Kidney (tissue), 13 donors: ENCODE measurements at regions not wholly inside any gene's neighbourhood (a gene's known extent, or its start where the extent isn't known, plus 50 kb on each side); places are given as distances from the start of the nearest gene placed in this dataset.

Experiments
- DNase-seq, 5 donors: peaks; one replicate each; pipeline ENCODE4 v3.0.0-alpha.2; 2013 to 2020
- FAIRE-seq: peaks from 2 replicates; lab custom pipeline; 2012; peaks lifted over from hg19 to GRCh38; lab: Jason Lieb, UNC
- H3K27ac ChIP-seq, 2 donors: one replicate each; pipeline ENCODE4 v1.7.0; 2013; ENCODE audit warnings: low read depth in 2 of 2, low read length in 2 of 2, inconsistent platforms in 1 of 2
- H3K27me3 ChIP-seq: one replicate; pipeline ENCODE4 v1.7.1; 2013; ENCODE audit warnings: low read length, inconsistent platforms; ENCODE audit not compliant: control insufficient read depth, insufficient read depth
- H3K36me3 ChIP-seq, 3 donors: one replicate each; pipeline versions ENCODE4 v1.7.0 to v1.7.1; 2013; ENCODE audit warnings: low read length in 3 of 3, control low read depth in 1 of 3, inconsistent platforms in 1 of 3; ENCODE audit not compliant: insufficient read depth in 3 of 3, control insufficient read depth in 2 of 3
- H3K4me1 ChIP-seq, 3 donors: one replicate each; pipeline versions ENCODE4 v1.7.0 to v1.7.1; 2013; ENCODE audit warnings: low read length in 3 of 3, inconsistent platforms in 1 of 3, low read depth in 1 of 3; ENCODE audit not compliant: control insufficient read depth in 2 of 3, insufficient read depth in 2 of 3
- H3K4me3 ChIP-seq, 3 donors: one replicate each; pipeline versions ENCODE4 v1.7.0 to v1.8.1; 2013; ENCODE audit warnings: low read length in 3 of 3, control low read depth in 1 of 3, inconsistent platforms in 1 of 3
- H3K9ac ChIP-seq, 3 donors: one replicate each; pipeline versions ENCODE4 v1.7.0 to v1.7.1; 2013; ENCODE audit warnings: low read length in 3 of 3, control low read depth in 1 of 3, inconsistent platforms in 1 of 3
- H3K9me3 ChIP-seq, 3 donors: one replicate each; pipeline versions ENCODE4 v1.7.0 to v1.7.1; 2013; ENCODE audit warnings: low read length in 3 of 3, control low read depth in 1 of 3, inconsistent platforms in 1 of 3; ENCODE audit not compliant: control insufficient read depth in 2 of 3, insufficient read depth in 1 of 3
- intact Hi-C: fragments of 100-400 bp; cut with DNase I; formaldehyde crosslinking; loops from one replicate; pipeline ENCODE4 v1.11.1; 2022
- TF ChIP-seq, protein P1 (sequence below): IDR thresholded peaks from 3 replicates; pipeline ENCODE4 v1.5.1; 2012; ENCODE audit warnings: mild to moderate bottlenecking, moderate library complexity, borderline replicate concordance; ENCODE audit not compliant: insufficient read depth; ENCODE audit errors: extremely low read depth
- donor health status: control.
- donor health status: control.
- donor health status: control.
- donor health status: control.
- donor health status: control.
- donor health status: DM: yes; HTN: yes; CAD: no.
- donor health status: Normal renal cell carcinoma (clear cell type).

DNA sequence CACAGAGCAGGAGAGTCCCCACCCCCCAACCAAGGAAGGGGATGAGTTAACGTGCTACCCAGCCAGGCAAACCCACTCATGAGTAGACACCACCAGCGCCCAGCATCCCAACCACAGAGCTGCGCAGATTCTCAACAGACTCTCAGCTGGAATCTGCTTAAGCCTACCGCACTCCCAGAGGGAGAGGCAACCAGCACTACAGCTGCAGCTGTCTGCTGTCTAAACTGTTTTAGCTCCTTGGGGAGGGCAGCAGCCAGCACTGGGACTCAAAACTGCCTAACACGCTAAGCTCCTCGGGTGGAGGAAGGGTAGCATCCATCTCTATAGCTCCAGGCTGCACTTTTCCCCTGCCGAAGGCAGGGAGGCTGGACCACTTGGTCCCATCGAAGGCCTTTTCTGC, 539.8 kb downstream of the EPHA7 start:
- Histone ChIP-seq H3K4me1 (no peaks in the 10 kb centered on the region), H3K27ac (no peak overlapping the region), H3K4me3 (no peak overlapping the region), H3K27me3 (no peaks in the 10 kb centered on the region), H3K36me3 (no peaks in the 10 kb centered on the region), H3K9me3 (peaks cover 0 to 2% (median 0%) of the 10 kb centered on the region in 3 donors), H3K9ac (no peak overlapping the region)
- FAIRE-seq: no peak
- TF ChIP-seq, protein P1, sequence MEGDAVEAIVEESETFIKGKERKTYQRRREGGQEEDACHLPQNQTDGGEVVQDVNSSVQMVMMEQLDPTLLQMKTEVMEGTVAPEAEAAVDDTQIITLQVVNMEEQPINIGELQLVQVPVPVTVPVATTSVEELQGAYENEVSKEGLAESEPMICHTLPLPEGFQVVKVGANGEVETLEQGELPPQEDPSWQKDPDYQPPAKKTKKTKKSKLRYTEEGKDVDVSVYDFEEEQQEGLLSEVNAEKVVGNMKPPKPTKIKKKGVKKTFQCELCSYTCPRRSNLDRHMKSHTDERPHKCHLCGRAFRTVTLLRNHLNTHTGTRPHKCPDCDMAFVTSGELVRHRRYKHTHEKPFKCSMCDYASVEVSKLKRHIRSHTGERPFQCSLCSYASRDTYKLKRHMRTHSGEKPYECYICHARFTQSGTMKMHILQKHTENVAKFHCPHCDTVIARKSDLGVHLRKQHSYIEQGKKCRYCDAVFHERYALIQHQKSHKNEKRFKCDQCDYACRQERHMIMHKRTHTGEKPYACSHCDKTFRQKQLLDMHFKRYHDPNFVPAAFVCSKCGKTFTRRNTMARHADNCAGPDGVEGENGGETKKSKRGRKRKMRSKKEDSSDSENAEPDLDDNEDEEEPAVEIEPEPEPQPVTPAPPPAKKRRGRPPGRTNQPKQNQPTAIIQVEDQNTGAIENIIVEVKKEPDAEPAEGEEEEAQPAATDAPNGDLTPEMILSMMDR: no peak
- DNase-seq: no peak
- intact Hi-C loops: no loop called here

DNA sequence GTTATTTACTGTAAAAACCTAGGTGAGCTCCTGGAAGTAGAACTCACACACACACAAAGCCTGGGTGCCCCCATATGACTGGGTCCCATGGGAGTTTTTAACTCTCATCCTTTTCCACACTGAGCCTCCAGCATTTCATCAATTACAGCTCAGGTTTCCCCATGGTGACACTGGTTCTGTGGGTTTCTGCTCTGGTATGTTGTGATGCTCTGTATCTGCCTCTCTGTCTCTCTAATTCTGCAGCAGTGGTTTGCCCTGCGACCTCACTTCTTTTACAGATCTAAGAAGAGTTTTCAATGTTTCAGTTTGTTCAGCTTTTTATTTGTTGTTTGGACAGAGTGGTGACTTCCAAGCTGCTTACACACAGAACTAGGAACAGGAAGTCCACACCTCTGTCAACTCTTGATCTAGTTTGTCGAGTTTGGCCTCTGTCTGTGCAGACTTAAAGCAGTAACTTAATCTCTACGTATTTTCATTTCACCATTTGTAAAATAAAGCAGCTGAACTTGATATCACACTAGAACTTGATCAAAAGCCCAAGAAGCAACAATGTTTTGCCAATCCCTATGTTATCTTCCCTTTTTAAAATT, 554.3 kb downstream of the EPHA7 start:
- intact Hi-C loops: no loop called here
- no peak overlapping the region for H3K9ac ChIP-seq
- no peaks in the 10 kb centered on the region for H3K27me3 ChIP-seq
- no peak overlapping the region for H3K27ac ChIP-seq
- no peak overlapping the region for H3K4me3 ChIP-seq
- DNase-seq (no peak), FAIRE-seq (no peak)
- no peaks in the 10 kb centered on the region for H3K9me3 ChIP-seq
- H3K36me3 ChIP-seq: no peaks in the 10 kb centered on the region
- H3K4me1 ChIP-seq: no peaks in the 10 kb centered on the region
- TF ChIP-seq, protein P1: no peak

DNA sequence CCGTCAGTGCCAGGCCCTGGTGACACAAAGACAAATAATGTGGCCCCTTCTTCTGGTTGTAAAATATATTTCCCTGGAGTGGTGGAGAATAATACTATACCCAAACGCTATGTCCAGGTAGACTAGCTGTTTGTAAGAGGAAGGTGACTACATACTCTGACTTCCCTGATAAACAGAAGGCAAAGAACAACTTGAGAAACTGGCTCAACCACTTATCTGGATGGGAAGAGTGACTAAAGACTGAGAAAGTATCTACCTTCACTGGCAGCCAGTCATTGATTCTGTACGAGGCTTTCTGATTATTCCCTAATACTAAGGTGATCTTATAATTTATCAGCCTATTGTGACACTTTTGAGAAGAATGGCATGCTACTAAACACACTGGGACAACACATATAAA, 569.7 kb downstream of the EPHA7 start:
- no peak for DNase-seq
- intact Hi-C loops: no loop called here
- FAIRE-seq: no peak
- Histone ChIP-seq H3K27ac (no peak overlapping the region), H3K36me3 (no peaks in the 10 kb centered on the region), H3K27me3 (no peaks in the 10 kb centered on the region), H3K9ac (no peak overlapping the region), H3K9me3 (no peaks in the 10 kb centered on the region), H3K4me1 (no peaks in the 10 kb centered on the region), H3K4me3 (no peak overlapping the region)
- TF ChIP-seq, protein P1: no peak

DNA sequence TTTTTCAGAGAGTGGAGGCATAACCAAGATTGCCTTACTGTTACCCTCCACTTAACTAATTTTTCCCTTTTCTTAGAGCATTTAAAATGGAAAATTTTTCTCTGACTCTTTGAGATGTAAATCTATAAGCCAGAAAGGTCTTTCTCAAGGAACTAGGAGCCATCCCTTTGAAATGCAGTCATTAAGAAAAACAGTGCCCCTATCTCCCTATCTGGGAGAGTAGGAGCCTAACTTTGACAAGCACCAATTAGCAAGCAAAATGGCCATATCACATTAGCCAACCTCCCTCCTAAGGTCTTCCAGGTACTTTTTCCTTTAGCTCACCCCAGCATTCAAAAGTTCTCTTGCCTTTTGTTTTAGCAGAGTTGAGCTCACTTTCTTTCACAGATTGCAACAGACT, 570.5 kb downstream of the EPHA7 start:
- DNase-seq (no peak), FAIRE-seq (no peak)
- H3K9me3 ChIP-seq: no peaks in the 10 kb centered on the region
- H3K27me3 ChIP-seq: no peaks in the 10 kb centered on the region
- no peaks in the 10 kb centered on the region for H3K4me1 ChIP-seq
- H3K9ac ChIP-seq: no peak overlapping the region
- H3K36me3 ChIP-seq: no peaks in the 10 kb centered on the region
- intact Hi-C loops: no loop called here
- no peak overlapping the region for H3K27ac ChIP-seq
- TF ChIP-seq, protein P1: no peak
- no peak overlapping the region for H3K4me3 ChIP-seq
